Peyer's patch (tissue), 4 donors: ENCODE measurements at regions not wholly inside any gene's neighbourhood (a gene's known extent, or its start where the extent isn't known, plus 50 kb on each side); places are given as distances from the start of the nearest gene placed in this dataset.

Experiments used
- CTCF ChIP-seq, 6 experiments: fragments of 450-650 bp in 4 of 6; fragments of 200-600 bp in 2 of 6; sonication (generic) in 1 of 6; IDR thresholded peaks; one replicate each; pipeline ENCODE4 v1.5.1; 2017 to 2019; ENCODE audit warnings: antibody characterized with exemption in 6 of 6, mild to moderate bottlenecking in 3 of 6, moderate library complexity in 1 of 6
- POLR2A ChIP-seq, 2 donors: fragments of 450-650 bp; IDR thresholded peaks; one replicate each; pipeline ENCODE4 v1.5.1; 2017; ENCODE audit warnings: antibody characterized with exemption in 2 of 2, mild to moderate bottlenecking in 2 of 2, moderate library complexity in 2 of 2

DNA sequence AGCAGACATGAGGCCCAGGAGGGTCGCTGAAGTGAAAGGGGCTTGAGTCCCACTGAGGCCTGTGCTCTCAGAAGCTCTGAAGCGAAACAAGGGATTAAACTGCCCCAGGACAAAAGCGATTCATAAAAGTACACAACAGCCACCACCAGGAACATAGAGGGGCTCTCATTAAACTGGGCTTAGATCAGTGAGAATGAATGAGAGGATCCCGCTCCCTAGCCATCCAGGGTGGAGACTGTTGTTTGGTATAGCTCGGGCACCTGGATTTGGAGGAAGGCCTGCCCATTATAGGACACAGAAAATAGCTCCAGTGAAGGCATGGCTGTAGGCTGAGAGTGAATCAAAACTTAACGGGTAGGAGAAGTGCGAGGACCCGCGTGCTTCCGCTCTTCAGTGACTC lies 91.6 kb upstream of the TAB2 start:
- TF ChIP-seq CTCF (IDR thresholded peaks at IDR 0.05) (no peak), POLR2A (IDR thresholded peaks at IDR 0.05) (no peak)
